Posterior vena cava (tissue), 2 donors: ENCODE measurements at regions not wholly inside any gene's neighbourhood (a gene's known extent, or its start where the extent isn't known, plus 50 kb on each side); places are given as distances from the start of the nearest gene placed in this dataset.

Experiments used
- DNase-seq: peaks from one replicate; pipeline ENCODE4 v3.0.0-alpha.2; 2020; ENCODE audit warnings: low spot score
- intact Hi-C, 2 donors: fragments of 100-400 bp; cut with DNase I; formaldehyde crosslinking; loops; one replicate each; pipeline versions ENCODE4 v1.14.1 to v1.14.2; 2022 to 2023
- donor health status: DM: yes; HTN: yes; CAD: no.
- donor health status: DM: yes; HTN: yes; CAD: no.

GRCh38 chr9:12874395-12874794 lies 99.6 kb downstream of the LURAP1L start:
- no peak for DNase-seq
- intact Hi-C loops, result no loop called here

- DNase-seq, result no peak
These were observed 100.4 kb downstream of the LURAP1L start for GRCh38 chr9:12875191-12875590.

GRCh38 chr9:12876872-12877271 lies 102.1 kb downstream of the LURAP1L start:
- intact Hi-C loops, result no loop called here
- no peak for DNase-seq

More at GRCh38 chr9:12875191-12875590, 100.4 kb downstream of the LURAP1L start:
- intact Hi-C loops, result no loop called here

GRCh38 chr9:12878351-12878978 lies 103.6 kb downstream of the LURAP1L start:
- intact Hi-C loops, result no loop called here
- DNase-seq, result no peak

- DNase-seq, result no peak
- intact Hi-C loops, result loop anchor here (5.0 to 10.0 kb wide), 2 partner anchors 103 to 155 kb away; partner anchors contain the start of gene LURAP1L (in 1 of the 2)
These were observed 105.1 kb downstream of the LURAP1L start for GRCh38 chr9:12879961-12880360.

- intact Hi-C loops, result loop anchor here (5.0 to 10.0 kb wide), 2 partner anchors 103 to 156 kb away; partner anchors contain the start of gene LURAP1L (in 1 of the 2)
These were observed 105.7 kb downstream of the LURAP1L start for GRCh38 chr9:12880406-12881015.

GRCh38 chr9:12882430-12882829 lies 107.6 kb downstream of the LURAP1L start:
- no peak for DNase-seq
- intact Hi-C loops, result loop anchor here (5.0 to 10.0 kb wide), 2 partner anchors 105 to 158 kb away; partner anchors contain the start of gene LURAP1L (in 1 of the 2)

More at GRCh38 chr9:12880406-12881015, 105.7 kb downstream of the LURAP1L start:
- DNase-seq, result no peak

GRCh38 chr9:12884736-12885395 lies 110.0 kb downstream of the LURAP1L start:
- DNase-seq, result no peak
- intact Hi-C loops, result loop anchor here (5.0 to 10.0 kb wide), 3 partner anchors 108 to 163 kb away; partner anchors contain the start of gene LURAP1L (in 1 of the 2)

GRCh38 chr9:12889402-12890106 lies 114.7 kb downstream of the LURAP1L start:
- intact Hi-C loops, result loop anchor here (2.0 to 10.0 kb wide), 3 partner anchors 69 to 167 kb away; no protein-coding TSS in a partner anchor

GRCh38 chr9:12891588-12891987 lies 116.8 kb downstream of the LURAP1L start:
- DNase-seq, result no peak
- intact Hi-C loops, result no loop called here

More at GRCh38 chr9:12889402-12890106, 114.7 kb downstream of the LURAP1L start:
- DNase-seq, result no peak

- intact Hi-C loops, result no loop called here
- DNase-seq, result no peak
These were observed 128.5 kb downstream of the LURAP1L start for GRCh38 chr9:12903316-12903715.

- no peak for DNase-seq
- intact Hi-C loops, result no loop called here
These were observed 129.6 kb downstream of the LURAP1L start for GRCh38 chr9:12904261-12905000.

GRCh38 chr9:12906646-12907045 lies 131.8 kb downstream of the LURAP1L start:
- intact Hi-C loops, result no loop called here
- DNase-seq, result no peak

GRCh38 chr9:12908895-12909294 lies 134.1 kb downstream of the LURAP1L start:
- intact Hi-C loops, result no loop called here
- no peak for DNase-seq

GRCh38 chr9:12915366-12915954 lies 140.6 kb downstream of the LURAP1L start:
- intact Hi-C loops, result no loop called here
- DNase-seq, result no peak

GRCh38 chr9:12916042-12916441 lies 141.2 kb downstream of the LURAP1L start:
- no peak for DNase-seq
- intact Hi-C loops, result no loop called here

- intact Hi-C loops, result no loop called here
- DNase-seq, result no peak
These were observed 145.6 kb downstream of the LURAP1L start for GRCh38 chr9:12920437-12920836.

- intact Hi-C loops, result no loop called here
- no peak for DNase-seq
These were observed 146.8 kb downstream of the LURAP1L start for GRCh38 chr9:12921621-12922020.
